HG02885 (cell line): ENCODE measurements at regions not wholly inside any gene's neighbourhood (a gene's known extent, or its start where the extent isn't known, plus 50 kb on each side); places are given as distances from the start of the nearest gene placed in this dataset.
"Not testable (repeated sequence)": the region's sequence is repeated elsewhere in the genome, so short reads cannot be mapped to it uniquely, and the experiment has no call there.

ENCODE experiments used
- ATAC-seq: cut with Tn5 transposase; IDR thresholded peaks from one replicate; pipeline ENCODE4 v1.9.1; 2021; ENCODE audit warnings: mild to moderate bottlenecking; ENCODE audit not compliant: unreplicated experiment, poor library complexity

DNA sequence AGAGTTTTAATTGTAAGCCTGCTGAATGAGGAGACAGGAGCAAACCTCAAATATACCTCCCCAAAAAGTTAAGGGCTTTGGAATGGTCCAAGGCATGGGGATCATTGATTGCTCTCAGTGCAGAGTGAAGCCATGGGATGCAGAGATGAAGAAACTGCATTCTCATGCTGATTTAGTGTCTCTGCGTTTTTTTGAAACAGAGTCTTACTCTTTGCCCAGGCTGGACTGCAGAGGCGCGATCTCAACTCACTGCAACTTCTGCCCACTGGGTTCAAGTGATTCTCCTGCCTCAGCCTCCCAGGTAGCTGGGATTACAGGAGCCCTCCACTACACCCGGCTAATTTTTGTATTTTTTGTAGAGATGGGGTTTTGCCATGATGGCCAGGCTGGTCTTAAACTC is 99.3 kb upstream of the ETV3 start:
- no peak for ATAC-seq

DNA sequence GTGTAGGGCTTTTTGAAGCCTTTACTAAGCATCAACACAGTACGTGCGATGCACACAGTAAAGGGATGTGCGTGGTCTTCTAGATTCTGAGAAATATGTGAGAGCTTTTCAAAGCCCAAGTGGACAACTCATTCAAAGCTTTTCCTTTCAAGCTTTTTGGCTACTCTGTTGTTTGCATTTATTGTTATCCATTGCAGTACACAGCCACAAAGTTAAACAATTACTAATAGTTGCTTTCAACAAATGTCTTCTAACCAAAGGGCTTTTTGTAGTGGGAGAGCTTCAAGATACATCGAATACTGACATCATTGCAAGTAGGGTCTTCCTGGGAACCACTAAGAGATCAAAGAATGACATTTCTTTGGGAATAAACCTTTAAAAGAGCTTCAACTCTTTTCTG is 97.9 kb upstream of the ETV3 start:
- ATAC-seq: no peak

DNA sequence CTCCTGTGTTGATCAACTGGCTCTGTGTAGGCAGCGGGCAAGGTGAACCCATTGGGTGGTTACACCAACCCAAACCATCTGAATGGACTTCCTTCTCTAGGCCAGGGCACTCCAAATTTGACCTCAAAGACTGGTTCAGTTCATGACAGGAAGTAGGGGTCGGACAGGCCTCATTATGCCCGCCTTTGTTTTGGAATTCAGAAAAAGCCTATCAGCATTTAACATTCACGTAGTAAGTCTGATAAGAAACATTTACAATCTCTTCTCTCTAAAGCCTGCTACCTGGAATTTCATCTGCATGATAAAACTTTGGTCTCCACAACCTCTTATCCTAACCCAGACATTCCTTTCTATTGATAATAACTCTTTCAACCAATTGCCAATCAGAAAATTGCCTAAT is 97.1 kb upstream of the ETV3 start:
- no peak for ATAC-seq

DNA sequence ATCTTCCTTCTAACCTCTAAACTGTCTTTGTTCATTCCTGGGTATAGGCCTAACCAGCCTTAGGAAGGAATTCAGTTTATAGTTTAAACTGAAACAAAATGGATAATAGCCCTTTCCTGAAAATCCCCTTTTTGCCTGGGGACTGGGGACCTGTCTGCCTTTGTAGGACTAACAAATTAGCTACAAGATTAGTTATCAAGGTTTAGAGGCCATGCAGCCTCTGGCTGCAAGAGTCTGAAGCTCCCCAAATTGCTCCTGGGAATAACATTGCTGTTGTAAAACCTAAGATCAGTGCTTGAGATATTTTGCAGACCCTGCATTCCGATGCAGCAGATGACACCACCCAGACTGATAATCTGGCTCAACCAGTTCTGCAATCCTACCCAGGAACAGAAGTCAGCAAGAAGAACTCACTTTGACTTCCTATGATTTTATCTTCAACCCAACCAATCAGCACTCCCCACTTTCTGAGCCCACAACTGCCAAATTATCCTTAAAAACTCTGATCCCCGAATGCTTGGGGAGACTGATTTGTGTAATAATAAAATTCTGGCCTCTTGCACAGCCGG is 96.6 kb upstream of the ETV3 start:
- ATAC-seq: no peak

DNA sequence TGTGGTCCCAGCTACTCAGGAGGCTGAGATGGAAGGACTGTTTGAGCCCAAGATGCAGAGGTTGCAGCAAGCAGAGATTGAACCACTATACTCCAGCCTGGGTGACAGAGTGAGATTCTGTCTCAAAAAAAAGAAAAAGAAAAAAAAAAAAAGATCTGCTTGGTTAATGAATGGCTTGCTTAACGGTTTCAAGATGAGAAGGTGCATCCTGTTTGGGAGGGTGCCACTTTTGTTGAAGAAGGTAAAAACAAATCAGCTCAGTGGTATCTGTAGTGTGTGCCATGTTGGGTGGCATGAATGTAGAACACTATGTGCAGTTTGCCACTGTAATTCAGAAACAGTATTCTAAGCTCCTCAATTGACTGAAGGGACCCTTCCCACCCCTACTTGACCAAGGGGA is 94.9 kb upstream of the ETV3 start:
- ATAC-seq: no peak

DNA sequence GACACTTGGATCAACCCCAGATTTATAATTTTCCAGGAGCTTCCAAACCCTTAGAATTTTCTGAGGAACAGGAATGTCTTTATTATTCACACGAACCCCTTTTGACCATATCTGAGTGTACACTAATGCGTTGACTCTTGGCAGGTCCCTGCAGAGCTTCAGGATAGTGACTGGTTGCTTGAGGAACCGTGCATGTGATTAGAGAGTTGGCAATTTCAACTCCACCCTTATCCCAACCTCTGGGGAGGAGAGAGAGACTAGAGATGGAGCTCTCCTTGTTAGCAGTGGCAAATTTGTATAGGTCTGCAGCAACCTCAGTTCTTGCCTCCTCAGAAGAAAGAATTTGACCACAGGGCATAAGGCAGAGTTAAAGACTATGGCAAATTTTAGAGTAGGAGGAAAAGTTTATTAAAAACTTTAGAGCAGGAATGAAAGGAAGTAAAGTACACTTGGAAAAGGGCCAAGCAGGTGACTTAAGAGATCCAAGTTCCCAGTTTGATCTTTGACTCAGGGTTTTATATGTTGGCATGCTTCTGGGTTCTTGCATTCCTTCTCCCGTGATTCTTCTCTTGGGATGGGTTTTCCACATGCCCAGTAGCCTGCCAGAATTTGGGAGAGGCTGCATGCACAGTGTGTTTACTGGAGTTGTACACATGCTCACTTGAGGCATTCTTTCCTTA is 93.8 kb upstream of the ETV3 start:
- ATAC-seq: no peak

DNA sequence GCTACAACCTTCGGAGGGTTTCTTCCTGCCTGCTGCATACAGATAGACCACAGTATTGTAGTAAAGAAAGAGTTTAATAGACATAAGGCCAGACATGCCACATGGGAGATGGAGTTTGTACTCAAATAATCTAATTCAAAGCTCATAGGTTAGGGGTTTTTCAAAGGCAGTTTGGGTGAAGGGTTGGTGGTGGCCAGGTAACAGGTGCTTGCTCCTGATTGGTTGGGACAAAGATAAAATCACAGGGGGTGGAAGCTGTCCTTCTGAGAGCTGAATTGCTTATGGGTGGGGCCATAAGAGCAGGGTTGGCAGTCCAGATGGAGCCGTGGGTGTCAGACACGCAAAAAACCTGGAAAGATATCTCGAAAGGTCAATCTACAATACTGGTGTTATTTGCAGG is 92.3 kb upstream of the ETV3 start:
- no peak for ATAC-seq

DNA sequence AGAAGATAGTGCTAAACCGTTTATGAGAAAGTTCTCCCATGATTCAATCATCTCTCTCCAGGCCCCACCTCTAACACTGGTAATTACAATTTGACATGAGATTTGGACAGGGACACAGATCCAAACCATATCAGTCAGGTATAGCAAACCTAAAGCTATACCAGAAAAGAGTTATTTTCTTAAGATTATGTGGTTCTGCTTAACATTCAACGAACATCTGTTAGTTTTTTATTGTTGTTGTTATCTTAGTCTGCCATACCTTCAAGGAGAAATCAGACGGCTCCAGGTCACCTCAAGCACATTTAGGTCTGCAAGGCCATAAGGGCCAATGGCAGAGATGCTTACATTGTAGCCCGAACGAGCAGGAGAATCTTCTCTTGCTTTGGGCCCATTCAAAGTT is 89.5 kb upstream of the ETV3 start:
- ATAC-seq: no peak

DNA sequence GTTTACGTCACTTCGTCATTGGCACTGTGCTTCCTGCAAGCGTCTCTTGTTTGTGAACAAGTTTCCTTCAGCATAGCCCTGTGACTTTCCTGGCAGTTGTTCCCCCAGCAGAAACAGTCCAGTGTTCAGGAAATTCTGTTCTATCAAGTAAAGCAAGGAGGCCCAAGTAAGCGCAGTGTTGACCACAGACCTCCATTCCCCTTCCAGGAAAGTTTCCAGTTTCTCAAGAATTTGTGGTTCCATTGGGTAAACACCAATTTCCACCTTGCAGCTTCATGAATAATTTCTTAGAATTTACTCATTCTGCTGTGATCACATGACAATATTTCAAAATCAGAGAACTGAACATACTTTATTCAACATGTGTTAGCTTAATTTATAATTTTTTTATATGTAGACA is 88.5 kb upstream of the ETV3 start:
- no peak for ATAC-seq

DNA sequence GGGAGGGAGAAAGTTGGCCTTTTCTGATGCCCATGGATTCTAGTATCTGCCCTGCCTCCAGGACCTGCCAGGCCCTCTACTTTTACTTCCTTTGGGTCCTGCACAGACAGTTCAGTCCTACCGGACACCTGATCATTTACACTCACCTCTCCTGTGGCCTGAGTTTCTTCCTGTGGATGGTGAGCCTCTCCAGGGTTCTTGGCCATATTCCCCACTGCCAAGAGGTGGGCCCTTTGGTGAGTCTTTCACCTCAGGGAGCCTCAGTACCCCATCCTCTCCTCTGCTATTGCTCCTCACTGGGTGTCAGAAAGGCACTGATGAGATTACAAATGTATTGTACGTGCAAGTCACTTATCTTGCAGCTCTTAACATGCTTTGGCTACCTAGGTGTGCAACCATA is 81.4 kb upstream of the ETV3 start:
- ATAC-seq: no peak

DNA sequence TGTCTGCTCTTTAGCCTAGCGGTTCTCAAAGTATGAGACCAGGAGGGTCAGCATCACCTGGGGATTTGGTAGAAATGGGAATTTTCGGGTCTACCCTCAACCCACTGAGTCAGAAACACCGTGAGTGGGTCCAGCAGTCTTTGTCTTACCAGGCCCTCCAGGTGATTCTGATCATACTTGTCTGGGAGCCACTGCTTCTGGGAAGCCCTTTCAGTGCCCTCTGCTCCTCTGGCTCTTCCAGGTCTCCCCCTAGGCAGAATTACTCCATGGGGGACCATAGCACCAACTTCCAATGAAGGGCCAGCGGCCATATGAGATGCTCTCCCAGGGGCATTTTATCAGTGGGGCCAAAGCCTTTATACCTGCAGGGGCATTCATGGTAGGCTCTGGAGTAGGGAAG is 81.0 kb upstream of the ETV3 start:
- ATAC-seq: no peak

DNA sequence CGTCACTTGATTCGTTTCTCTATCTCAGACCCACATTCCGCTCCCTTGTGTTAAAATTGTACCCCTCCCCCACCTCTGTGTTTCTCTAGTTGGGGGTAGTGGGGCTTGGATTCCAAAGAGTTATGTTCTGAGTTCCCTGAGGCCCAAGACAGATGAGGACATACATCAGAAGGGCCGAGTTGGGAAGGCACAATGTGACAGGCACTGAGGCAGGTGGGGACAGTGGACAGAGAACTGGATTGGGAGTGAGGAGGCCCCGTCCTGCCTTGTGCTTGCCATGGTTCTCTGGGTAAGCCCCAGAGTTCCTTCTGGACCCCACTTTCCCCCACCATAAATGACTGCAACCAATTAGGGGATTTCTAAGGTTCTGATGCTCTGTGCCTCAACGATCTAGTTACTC is 80.5 kb upstream of the ETV3 start:
- no peak for ATAC-seq

DNA sequence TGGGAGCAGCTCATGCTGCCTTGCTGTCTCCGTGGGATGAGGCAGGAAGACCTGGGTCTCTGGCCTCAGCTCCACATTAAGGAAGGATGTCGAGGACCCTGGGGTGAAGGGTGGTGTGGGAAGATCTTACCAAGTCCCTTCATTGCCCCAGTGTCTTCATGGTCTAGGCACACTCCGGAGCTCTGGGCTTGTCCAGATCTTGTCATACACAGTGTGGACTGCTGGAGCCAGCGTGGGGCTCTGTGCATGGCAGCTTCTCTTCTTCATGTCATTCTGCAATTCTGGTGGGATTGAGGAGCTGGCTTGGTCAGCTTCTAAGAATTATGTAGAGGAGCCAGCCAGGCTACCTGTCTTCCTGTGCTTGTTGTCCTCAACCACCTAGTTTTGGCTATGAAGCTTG is 79.3 kb upstream of the ETV3 start:
- no peak for ATAC-seq

DNA sequence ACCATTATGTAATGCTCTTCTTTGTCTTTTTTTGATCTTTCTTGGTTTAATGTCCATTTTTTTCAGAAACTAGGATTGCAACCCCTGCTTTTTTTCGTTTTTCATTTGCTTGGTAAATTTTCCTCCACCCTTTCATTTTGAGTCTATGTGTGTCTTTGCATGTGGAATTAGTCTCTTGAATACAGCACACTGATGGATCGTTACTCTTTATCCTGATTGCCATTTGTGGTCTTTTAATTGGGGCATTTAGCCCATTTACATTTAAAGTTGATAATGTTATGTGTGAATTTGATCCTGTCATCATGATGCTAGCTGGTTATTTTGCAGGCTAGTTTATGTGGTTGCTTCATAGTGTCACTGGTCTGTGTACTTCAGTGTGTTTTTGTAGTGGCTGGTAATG is 75.6 kb upstream of the ETV3 start:
- ATAC-seq: no peak

DNA sequence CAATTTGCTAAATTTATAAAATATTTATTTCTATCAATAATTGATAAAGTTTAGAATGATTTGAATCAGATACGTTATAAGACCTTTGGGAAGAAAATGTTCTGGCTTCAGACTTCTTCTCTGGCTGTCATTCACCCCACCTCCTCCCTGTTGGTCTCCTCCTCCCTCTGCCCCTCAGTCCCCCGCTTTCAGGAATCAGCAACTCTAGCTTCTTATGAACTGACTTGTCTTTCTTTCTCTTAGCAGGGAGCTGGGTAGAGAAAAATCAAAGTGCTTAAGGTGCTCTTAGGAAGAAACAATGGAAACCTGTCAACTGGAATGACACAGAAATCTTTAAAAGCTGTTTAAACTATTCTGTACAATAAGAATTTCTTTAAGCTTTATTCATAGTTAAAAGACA is 71.3 kb upstream of the ETV3 start:
- no peak for ATAC-seq

DNA sequence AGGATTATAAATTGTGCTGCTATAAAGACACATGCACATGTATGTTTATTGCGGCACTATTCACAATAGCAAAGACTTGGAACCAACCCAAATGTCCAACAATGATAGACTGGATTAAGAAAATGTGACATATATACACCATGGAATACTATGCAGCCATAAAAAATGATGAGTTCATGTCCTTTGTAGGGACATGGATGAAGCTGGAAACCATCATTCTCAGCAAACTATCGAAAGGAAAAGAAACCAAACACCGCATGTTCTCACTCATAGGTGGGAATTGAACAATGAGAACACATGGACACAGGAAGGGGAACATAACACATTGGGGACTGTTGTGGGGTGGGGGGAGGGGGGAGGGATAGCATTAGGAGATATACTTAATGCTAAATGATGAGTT is 67.8 kb upstream of the ETV3 start:
- not testable (repeated sequence) for ATAC-seq

DNA sequence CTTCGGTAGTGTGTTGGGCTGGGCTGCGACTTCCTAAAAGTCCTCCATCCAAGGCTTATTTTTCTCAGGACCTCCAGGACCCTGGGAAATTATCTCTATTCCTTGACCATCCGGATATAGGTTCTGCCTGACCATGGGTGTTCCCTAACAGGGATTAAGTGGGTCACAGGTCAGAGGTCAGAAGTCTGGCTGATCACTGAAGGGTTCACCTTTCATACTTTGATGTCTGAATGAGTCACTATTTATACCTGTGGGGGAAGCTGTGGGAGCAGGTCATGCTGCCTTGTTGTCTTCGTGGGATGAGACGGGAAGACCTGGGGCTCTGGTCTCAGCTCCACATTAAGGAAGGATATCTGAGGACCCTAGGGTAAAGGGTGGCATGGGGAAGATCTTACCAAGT is 65.0 kb upstream of the ETV3 start:
- no peak for ATAC-seq

DNA sequence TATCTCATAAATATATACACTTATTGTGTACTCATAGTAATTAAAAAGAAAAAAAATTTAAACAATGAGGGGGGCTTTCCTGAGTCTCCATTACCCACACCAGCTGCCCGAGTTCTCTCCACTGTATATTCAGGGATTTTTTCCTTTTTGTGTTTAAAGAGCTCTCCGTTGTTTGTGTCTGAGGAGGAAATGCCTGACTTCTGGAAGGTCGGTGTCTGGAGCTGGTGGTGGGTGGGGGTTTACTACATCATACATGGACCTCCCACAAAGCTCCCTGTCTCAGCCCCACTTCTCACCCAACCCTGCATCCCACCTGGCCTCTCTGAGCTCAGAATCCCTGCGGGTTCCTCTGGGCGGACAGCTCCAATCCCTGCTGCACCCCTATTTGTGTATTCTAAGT is 64.1 kb upstream of the ETV3 start:
- no peak for ATAC-seq

DNA sequence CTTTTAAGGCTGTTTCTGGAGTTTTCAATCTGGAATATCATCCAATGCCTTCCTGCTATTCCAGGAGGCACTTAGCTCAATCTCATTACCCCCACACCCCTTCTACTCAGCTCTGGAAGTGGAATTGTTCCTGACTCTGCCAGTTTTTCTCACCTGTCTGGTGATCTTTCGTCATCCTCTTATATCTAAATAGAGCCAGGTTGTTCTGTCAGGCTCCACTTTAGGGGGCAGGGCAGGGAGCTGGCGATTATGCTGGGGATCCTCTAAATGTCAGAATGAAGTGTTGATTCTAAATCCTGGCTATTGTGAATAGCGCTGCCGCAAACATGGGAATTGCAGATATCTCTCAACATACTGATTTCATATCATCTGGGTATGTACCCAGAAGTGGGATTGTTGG is 63.6 kb upstream of the ETV3 start:
- no peak for ATAC-seq

DNA sequence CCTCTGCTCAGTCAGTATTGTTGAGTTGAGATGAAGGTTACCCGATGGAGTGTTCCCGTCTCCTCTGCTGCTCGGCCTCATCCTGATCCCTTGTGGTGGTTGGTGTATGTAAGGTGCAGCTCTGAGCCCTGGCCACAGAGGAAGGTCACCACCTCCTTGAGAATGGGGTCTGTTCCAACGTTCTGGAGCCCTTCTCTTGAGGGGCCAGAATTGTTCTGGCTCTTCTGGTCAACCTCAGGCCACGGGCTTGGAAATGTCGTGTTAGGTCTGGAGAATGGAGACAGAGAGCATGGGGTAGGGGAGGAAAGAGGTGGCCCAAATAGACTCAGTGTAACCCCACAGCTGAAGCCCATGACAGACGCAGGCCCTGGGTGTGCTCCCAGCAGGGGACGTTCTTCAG is 62.3 kb upstream of the ETV3 start:
- ATAC-seq: no peak

DNA sequence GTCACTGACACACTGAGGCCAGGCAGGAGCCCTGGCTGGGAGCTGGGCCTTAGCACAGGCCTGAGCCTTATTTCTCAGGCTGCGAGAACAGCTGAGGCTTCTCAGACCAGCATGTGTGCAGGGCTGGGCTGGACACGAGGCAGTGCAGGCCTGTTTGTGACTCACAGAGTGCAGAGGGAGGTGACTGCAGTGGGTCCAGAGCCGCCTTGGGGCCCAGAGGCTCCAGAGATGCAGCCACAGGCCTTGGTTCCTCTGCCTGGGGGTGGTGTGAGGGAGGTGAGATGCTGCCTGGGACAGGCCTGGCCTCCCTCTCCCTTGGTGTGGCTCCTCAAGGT is 61.2 kb upstream of the ETV3 start:
- ATAC-seq: no peak

DNA sequence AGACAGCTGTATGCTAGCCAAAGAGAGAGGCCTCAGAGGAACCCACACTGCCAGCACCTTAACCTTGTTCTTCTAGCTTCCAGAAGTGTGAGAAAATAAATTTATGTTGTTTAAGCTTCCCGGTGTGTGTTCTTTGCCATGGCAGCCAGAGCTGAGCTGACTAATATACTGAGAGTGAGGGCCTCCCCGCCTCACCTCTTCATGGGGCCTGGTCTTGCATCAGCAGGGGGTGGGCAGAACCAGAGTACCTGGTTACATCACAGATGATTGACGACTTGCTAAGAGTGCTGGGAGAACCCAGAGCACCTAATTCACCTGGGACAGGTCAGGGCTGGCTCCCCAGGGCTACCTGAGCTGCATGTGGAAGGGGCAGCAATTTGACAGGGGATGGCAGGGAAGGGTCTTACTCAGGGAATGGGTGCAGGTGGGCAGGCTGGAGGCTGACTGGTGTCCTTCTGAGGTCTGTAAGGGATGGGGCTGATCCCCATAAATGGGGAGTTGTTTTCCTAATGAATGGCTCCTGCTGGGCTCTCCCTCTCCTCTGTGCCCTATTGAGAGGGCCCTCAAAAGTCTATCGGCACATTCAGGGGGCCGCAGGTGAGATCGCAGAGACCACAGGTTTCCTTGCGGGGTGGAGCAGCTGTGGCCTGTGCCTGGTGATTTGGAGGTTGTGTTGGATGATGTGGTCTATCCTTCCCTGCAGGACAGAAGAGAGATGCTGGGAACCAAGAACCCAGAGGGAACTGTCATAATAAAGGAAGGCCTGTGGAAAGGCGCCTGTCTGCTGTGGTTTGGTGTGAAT is 60.6 kb upstream of the ETV3 start:
- ATAC-seq: no peak
